ENCODE measurements at regions not wholly inside any gene's neighbourhood (a gene's known extent, or its start where the extent isn't known, plus 50 kb on each side); places are given as distances from the start of the nearest gene placed in this dataset.

GRCh38 chr13:111411919-111412650 is 91.6 kb downstream of the TEX29 start:
- TF ChIP-seq EZH2 (IDR thresholded peaks at IDR 0.05; ENCODE audit: insufficient read depth, low read length), result no peak
- TF ChIP-seq CTCF (IDR thresholded peaks at IDR 0.05; ENCODE audit: insufficient read depth, low read depth, low read length), result no peak
- no peaks in the 10 kb centered on the region for H3K36me3 ChIP-seq (ENCODE audit: insufficient read depth, low read length)
- Mint-ChIP-seq H3K27ac (ENCODE audit: unreplicated experiment) (no peak overlapping the region), H3K27me3 (ENCODE audit: low read depth, unreplicated experiment) (peaks cover 59% of the 10 kb centered on the region), H3K4me1 (ENCODE audit: low read depth, unreplicated experiment) (peaks cover 4% of the 10 kb centered on the region), H3K36me3 (ENCODE audit: low read depth, unreplicated experiment) (no peaks in the 10 kb centered on the region), H3K9me3 (ENCODE audit: unreplicated experiment) (no peaks in the 10 kb centered on the region), H3K4me3 (ENCODE audit: unreplicated experiment) (no peak overlapping the region)
- H3K4me1 ChIP-seq (ENCODE audit: insufficient read depth, low read length), result no peaks in the 10 kb centered on the region
- no peak overlapping the region for H2AFZ ChIP-seq (ENCODE audit: low read depth, low read length)
- H3K27me3 ChIP-seq (ENCODE audit: insufficient read depth, low read length), result peaks cover 29% of the 10 kb centered on the region
- no peaks in the 10 kb centered on the region for H3K79me2 ChIP-seq (ENCODE audit: insufficient read depth, low read length)
- no peak overlapping the region for H3K27ac ChIP-seq (ENCODE audit: low read depth, low read length)
- no peak overlapping the region for H3K4me3 ChIP-seq (ENCODE audit: insufficient read depth, low read depth, low read length)
- H3K9me3 ChIP-seq (ENCODE audit: insufficient read depth, low read depth, low read length), result no peaks in the 10 kb centered on the region
- no peaks in the 10 kb centered on the region for H4K20me1 ChIP-seq (ENCODE audit: insufficient read depth, low read length)
- no peak overlapping the region for H3K9ac ChIP-seq (ENCODE audit: low read length)
- FAIRE-seq, result no peak
- H3K4me2 ChIP-seq (ENCODE audit: low read length), result no peak overlapping the region
- DNase-seq (ENCODE audit: low read depth), result no peak

GRCh38 chr13:111413407-111414187 is 93.2 kb downstream of the TEX29 start:
- H3K36me3 ChIP-seq (ENCODE audit: insufficient read depth, low read length), result no peaks in the 10 kb centered on the region
- no peak overlapping the region for H2AFZ ChIP-seq (ENCODE audit: low read depth, low read length)
- H3K4me2 ChIP-seq (ENCODE audit: low read length), result no peak overlapping the region
- no peak overlapping the region for H3K9ac ChIP-seq (ENCODE audit: low read length)
- no peak overlapping the region for H3K4me3 ChIP-seq (ENCODE audit: insufficient read depth, low read depth, low read length)
- no peaks in the 10 kb centered on the region for H3K9me3 Mint-ChIP-seq (ENCODE audit: unreplicated experiment)
- H3K27me3 Mint-ChIP-seq (ENCODE audit: low read depth, unreplicated experiment), result peaks cover 63% of the 10 kb centered on the region
- H4K20me1 ChIP-seq (ENCODE audit: insufficient read depth, low read length), result no peaks in the 10 kb centered on the region
- no peaks in the 10 kb centered on the region for H3K9me3 ChIP-seq (ENCODE audit: insufficient read depth, low read depth, low read length)
- H3K4me3 Mint-ChIP-seq (ENCODE audit: unreplicated experiment), result no peak overlapping the region
- H3K79me2 ChIP-seq (ENCODE audit: insufficient read depth, low read length), result no peaks in the 10 kb centered on the region
- no peak overlapping the region for H3K27ac Mint-ChIP-seq (ENCODE audit: unreplicated experiment)
- H3K36me3 Mint-ChIP-seq (ENCODE audit: low read depth, unreplicated experiment), result no peaks in the 10 kb centered on the region
- H3K27ac ChIP-seq (ENCODE audit: low read depth, low read length), result no peak overlapping the region
- DNase-seq (ENCODE audit: low read depth), result no peak
- no peaks in the 10 kb centered on the region for H3K4me1 ChIP-seq (ENCODE audit: insufficient read depth, low read length)
- H3K4me1 Mint-ChIP-seq (ENCODE audit: low read depth, unreplicated experiment), result peaks cover 4% of the 10 kb centered on the region
- TF ChIP-seq EZH2 (IDR thresholded peaks at IDR 0.05; ENCODE audit: insufficient read depth, low read length) (no peak), CTCF (IDR thresholded peaks at IDR 0.05; ENCODE audit: insufficient read depth, low read depth, low read length) (no peak)
- H3K27me3 ChIP-seq (ENCODE audit: insufficient read depth, low read length), result peaks cover 28% of the 10 kb centered on the region
- FAIRE-seq, result no peak
